H9 (cell line): ENCODE measurements at regions not wholly inside any gene's neighbourhood (a gene's known extent, or its start where the extent isn't known, plus 50 kb on each side); places are given as distances from the start of the nearest gene placed in this dataset.

ENCODE experiments used
- DNase-seq: peaks from one replicate; pipeline ENCODE4 v3.0.0-alpha.2; 2017
- H2AFZ ChIP-seq: one replicate; pipeline ENCODE4 v1.6.1; 2013; ENCODE audit warnings: mild to moderate bottlenecking, low read length, control low read depth, moderate library complexity
- H2AK5ac ChIP-seq: 2 replicates; pipeline ENCODE4 v1.6.1; 2013; ENCODE audit warnings: low read length, control low read depth, mixed read lengths; ENCODE audit not compliant: insufficient read length
- H2BK120ac ChIP-seq: one replicate; pipeline ENCODE4 v1.6.1; 2013; ENCODE audit warnings: low read depth, mild to moderate bottlenecking, low read length, control low read depth, inconsistent platforms; ENCODE audit not compliant: poor library complexity, severe bottlenecking
- H2BK12ac ChIP-seq: 2 replicates; pipeline ENCODE4 v1.6.1; 2013; ENCODE audit warnings: low read length, control low read depth, mixed read lengths, low read depth; ENCODE audit not compliant: insufficient read length
- H2BK15ac ChIP-seq: 2 replicates; pipeline ENCODE4 v1.6.1; 2013; ENCODE audit warnings: low read depth, low read length, control low read depth
- H2BK20ac ChIP-seq: one replicate; pipeline ENCODE4 v1.6.1; 2013; ENCODE audit warnings: low read depth, mild to moderate bottlenecking, low read length, control low read depth, inconsistent platforms; ENCODE audit not compliant: poor library complexity, severe bottlenecking
- H2BK5ac ChIP-seq: 2 replicates; pipeline ENCODE4 v1.6.1; 2013; ENCODE audit warnings: low read length, control low read depth, mixed read lengths; ENCODE audit not compliant: insufficient read length
- H3K14ac ChIP-seq: 2 replicates; pipeline ENCODE4 v1.6.1; 2013; ENCODE audit warnings: low read length, control low read depth; ENCODE audit not compliant: insufficient read depth
- H3K18ac ChIP-seq: 2 replicates; pipeline ENCODE4 v1.6.1; 2013; ENCODE audit warnings: low read depth, mild to moderate bottlenecking, mixed read lengths, low read length, control low read depth; ENCODE audit not compliant: insufficient read length
- H3K23ac ChIP-seq: 2 replicates; pipeline ENCODE4 v1.6.1; 2013; ENCODE audit warnings: low read length, control low read depth, mixed read lengths, low read depth; ENCODE audit not compliant: insufficient read length
- H3K23me2 ChIP-seq: 2 replicates; pipeline ENCODE4 v1.6.1; 2013; ENCODE audit warnings: low read depth, mild to moderate bottlenecking, mixed read lengths, low read length, control low read depth; ENCODE audit not compliant: insufficient read length, poor library complexity, severe bottlenecking
- H3K27ac ChIP-seq: 2 replicates; pipeline ENCODE4 v1.5.1; 2013; ENCODE audit warnings: low read length, control low read depth, mixed read lengths, low read depth; ENCODE audit not compliant: insufficient read length
- H3K27me3 ChIP-seq: 2 replicates; pipeline ENCODE4 v1.6.1; 2013; ENCODE audit warnings: low read length, control low read depth, inconsistent platforms; ENCODE audit not compliant: insufficient read depth
- H3K4ac ChIP-seq: 2 replicates; pipeline ENCODE4 v1.6.1; 2013; ENCODE audit warnings: low read depth, mild to moderate bottlenecking, control low read depth, inconsistent platforms, low read length, moderate library complexity
- H3K4me1 ChIP-seq: 2 replicates; pipeline ENCODE4 v1.6.1; 2013; ENCODE audit warnings: low read length, control low read depth, inconsistent platforms; ENCODE audit not compliant: insufficient read depth
- H3K4me2 ChIP-seq: 2 replicates; pipeline ENCODE4 v1.6.1; 2013; ENCODE audit warnings: low read length, control low read depth, mixed read lengths; ENCODE audit not compliant: insufficient read length, insufficient read depth
- H3K56ac ChIP-seq: 2 replicates; pipeline ENCODE4 v1.6.1; 2013; ENCODE audit warnings: low read depth, mild to moderate bottlenecking, mixed read lengths, low read length, control low read depth; ENCODE audit not compliant: insufficient read length
- H3K79me1 ChIP-seq: 2 replicates; pipeline ENCODE4 v1.6.1; 2013; ENCODE audit warnings: low read depth, mild to moderate bottlenecking, moderate library complexity, low read length, control low read depth, inconsistent platforms; ENCODE audit not compliant: insufficient read depth, poor library complexity, severe bottlenecking
- H3K79me2 ChIP-seq: 2 replicates; pipeline ENCODE4 v1.6.1; 2013; ENCODE audit warnings: low read length, control low read depth, inconsistent platforms; ENCODE audit not compliant: insufficient read depth
- H3K9ac ChIP-seq: 2 replicates; pipeline ENCODE4 v1.6.1; 2013; ENCODE audit warnings: low read length, control low read depth, mixed read lengths; ENCODE audit not compliant: insufficient read length; ENCODE audit errors: extremely low read depth
- H3K9me3 ChIP-seq: one replicate; pipeline ENCODE4 v1.6.1; 2013; ENCODE audit warnings: low read depth, low read length, inconsistent platforms; ENCODE audit not compliant: control insufficient read depth
- H3T11ph ChIP-seq: one replicate; pipeline ENCODE4 v1.6.1; 2013; ENCODE audit warnings: mild to moderate bottlenecking, low read length, control low read depth, inconsistent platforms
- H4K20me1 ChIP-seq: one replicate; pipeline ENCODE4 v1.6.1; 2013; ENCODE audit not compliant: control insufficient read depth, insufficient read length, insufficient read depth
- H4K5ac ChIP-seq: 2 replicates; pipeline ENCODE4 v1.6.1; 2013; ENCODE audit warnings: low read depth, mild to moderate bottlenecking, mixed read lengths, low read length, control low read depth; ENCODE audit not compliant: insufficient read length
- H4K8ac ChIP-seq: replicated peaks from 2 replicates; pipeline ENCODE4 v1.6.1; 2013; ENCODE audit warnings: low read length, control low read depth, mixed read lengths, low read depth; ENCODE audit not compliant: insufficient read length
- H4K91ac ChIP-seq: 2 replicates; pipeline ENCODE4 v1.6.1; 2013; ENCODE audit warnings: low read depth, mild to moderate bottlenecking, moderate library complexity, mixed read lengths, low read length, control low read depth; ENCODE audit not compliant: insufficient read length
- H3K27ac Mint-ChIP-seq, 3 experiments: 2 replicates in 2 of 3; 3 replicates in 1 of 3; pipeline ENCODE4 v1.8.0; 2020 to 2021; ENCODE audit warnings: mixed read lengths in 3 of 3, mild to moderate bottlenecking in 1 of 3, moderate library complexity in 1 of 3
- H3K27me3 Mint-ChIP-seq: 2 replicates; pipeline ENCODE4 v1.8.0; 2021; ENCODE audit warnings: low read depth, mild to moderate bottlenecking, moderate library complexity, mixed read lengths
- H3K36me3 Mint-ChIP-seq, 3 experiments: 2 replicates in 2 of 3; 3 replicates in 1 of 3; pipeline ENCODE4 v1.8.0; 2020 to 2021; ENCODE audit warnings: low read depth in 3 of 3, mixed read lengths in 3 of 3; ENCODE audit not compliant: insufficient read depth in 1 of 3
- H3K4me1 Mint-ChIP-seq, 2 experiments: 2 replicates each; pipeline ENCODE4 v1.8.0; 2020; ENCODE audit warnings: mixed read lengths in 2 of 2
- H3K4me3 Mint-ChIP-seq, 2 experiments: 2 replicates in 1 of 2; 3 replicates in 1 of 2; pipeline ENCODE4 v1.8.0; 2020 to 2021; ENCODE audit warnings: mild to moderate bottlenecking in 2 of 2, mixed read lengths in 2 of 2, moderate library complexity in 1 of 2
- H3K9me3 Mint-ChIP-seq, 2 experiments: 2 replicates in 1 of 2; 3 replicates in 1 of 2; pipeline ENCODE4 v1.8.0; 2020; ENCODE audit warnings: mild to moderate bottlenecking in 2 of 2, mixed read lengths in 2 of 2, moderate library complexity in 1 of 2
- WGBS: extraction: QIAGEN DNeasy Blood & Tissue Kit; methylation state at CpG from one replicate; pipeline ENCODE4 v1.1.7; 2013; ENCODE audit warnings: missing lambda C conversion rate, low lambda C conversion rate, mixed read lengths; ENCODE audit not compliant: insufficient read length; ENCODE audit errors: extremely low coverage; 5-methylcytosine and 5-hydroxymethylcytosine counted together
- TF ChIP-seq, protein P1 (sequence below): fragments of 200-600 bp; sonication (generic); conservative IDR thresholded peaks from 3 replicates; pipeline ENCODE4 v1.8.0; 2021; ENCODE audit warnings: antibody characterized with exemption, mild to moderate bottlenecking

DNA sequence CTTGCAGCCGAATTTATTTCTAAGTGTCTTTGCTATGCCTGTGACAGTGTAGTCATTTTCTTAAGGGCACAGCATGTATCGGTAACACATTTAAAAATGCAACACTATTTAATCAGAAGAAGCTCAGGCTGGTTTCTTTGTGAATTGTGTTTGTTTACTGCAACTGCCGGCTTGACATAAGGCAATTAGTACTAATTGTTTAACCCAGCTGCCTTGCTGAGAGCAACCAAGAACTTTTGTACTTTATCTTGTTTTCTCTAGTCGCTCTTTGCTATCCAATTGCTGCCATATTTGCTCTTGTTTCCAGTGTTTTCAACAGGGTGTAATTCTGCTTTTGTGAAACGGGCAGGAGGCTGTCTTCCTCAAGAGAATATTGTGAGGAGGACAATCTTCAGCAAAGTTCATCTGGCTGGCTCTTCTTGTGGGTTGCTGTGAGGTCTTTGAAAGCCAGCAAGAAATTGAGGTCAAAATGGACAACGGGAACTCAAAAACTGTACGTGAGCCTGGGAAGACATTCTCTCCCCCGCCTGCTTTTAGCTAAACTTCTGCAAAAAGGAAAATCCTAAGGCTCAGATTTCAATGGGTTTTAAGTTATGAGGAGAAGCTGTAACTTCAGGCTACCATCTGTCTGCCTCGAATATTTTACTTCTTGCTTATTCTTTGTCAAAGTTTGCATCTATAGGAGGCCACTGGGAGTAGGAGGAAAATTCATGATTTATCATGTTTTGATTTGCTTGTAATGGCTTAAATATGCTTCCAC, 75.8 kb upstream of the TSHZ3 start:
- Histone ChIP-seq H2BK5ac (no peak overlapping the region), H3K4me2 (no peak overlapping the region), H3K79me2 (no peaks in the 10 kb centered on the region), H3K18ac (no peak overlapping the region), H4K20me1 (no peaks in the 10 kb centered on the region), H3K27me3 (no peaks in the 10 kb centered on the region), H3K9me3 (no peaks in the 10 kb centered on the region), H3K4ac (no peak overlapping the region), H3K4me1 (peaks cover 10% of the 10 kb centered on the region; the same call in 1 of the 2 replicates), H3K23me2 (no peaks in the 10 kb centered on the region), H2BK12ac (no peak overlapping the region), H4K8ac (no peak overlapping the region), H3K79me1 (no peaks in the 10 kb centered on the region), H3K14ac (no peak overlapping the region), H2BK20ac (no peak overlapping the region), H3K9ac (no peak overlapping the region), H2AFZ (no peak overlapping the region), H2AK5ac (no peak overlapping the region), H2BK120ac (no peak overlapping the region), H4K91ac (no peak overlapping the region), H3K27ac (no peak overlapping the region), H4K5ac (no peak overlapping the region), H3K23ac (no peak overlapping the region), H3K56ac (no peak overlapping the region), H3T11ph (no peak overlapping the region), H2BK15ac (no peak overlapping the region)
- Mint-ChIP-seq H3K27me3 (no peaks in the 10 kb centered on the region), H3K4me3 (no peak overlapping the region), H3K36me3 (no peaks in the 10 kb centered on the region), H3K9me3 (no peaks in the 10 kb centered on the region; a peak in 1 of 5 replicates), H3K4me1 (peaks cover 49 to 53% of the 10 kb centered on the region in 2 experiments), H3K27ac (peak overlapping the region; percentile 10 to 75 (median 26); a peak in 5 of 7 replicates)
- WGBS = no CpG with 5 or more reads among the region's 9 CpGs
- no peak for DNase-seq
- TF ChIP-seq, protein P1, sequence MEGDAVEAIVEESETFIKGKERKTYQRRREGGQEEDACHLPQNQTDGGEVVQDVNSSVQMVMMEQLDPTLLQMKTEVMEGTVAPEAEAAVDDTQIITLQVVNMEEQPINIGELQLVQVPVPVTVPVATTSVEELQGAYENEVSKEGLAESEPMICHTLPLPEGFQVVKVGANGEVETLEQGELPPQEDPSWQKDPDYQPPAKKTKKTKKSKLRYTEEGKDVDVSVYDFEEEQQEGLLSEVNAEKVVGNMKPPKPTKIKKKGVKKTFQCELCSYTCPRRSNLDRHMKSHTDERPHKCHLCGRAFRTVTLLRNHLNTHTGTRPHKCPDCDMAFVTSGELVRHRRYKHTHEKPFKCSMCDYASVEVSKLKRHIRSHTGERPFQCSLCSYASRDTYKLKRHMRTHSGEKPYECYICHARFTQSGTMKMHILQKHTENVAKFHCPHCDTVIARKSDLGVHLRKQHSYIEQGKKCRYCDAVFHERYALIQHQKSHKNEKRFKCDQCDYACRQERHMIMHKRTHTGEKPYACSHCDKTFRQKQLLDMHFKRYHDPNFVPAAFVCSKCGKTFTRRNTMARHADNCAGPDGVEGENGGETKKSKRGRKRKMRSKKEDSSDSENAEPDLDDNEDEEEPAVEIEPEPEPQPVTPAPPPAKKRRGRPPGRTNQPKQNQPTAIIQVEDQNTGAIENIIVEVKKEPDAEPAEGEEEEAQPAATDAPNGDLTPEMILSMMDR = no peak
